Islet precursor cell (in vitro differentiated cells): ENCODE measurements at regions not wholly inside any gene's neighbourhood (a gene's known extent, or its start where the extent isn't known, plus 50 kb on each side); places are given as distances from the start of the nearest gene placed in this dataset.
"Not testable (repeated sequence)": the region's sequence is repeated elsewhere in the genome, so short reads cannot be mapped to it uniquely, and the experiment has no call there.

ENCODE experiments used
- DNase-seq: peaks from one replicate; pipeline ENCODE4 v3.0.0-alpha.2; 2018

- DNase-seq = no peak
These were observed 191.7 kb downstream of the S1PR1 start for GRCh38 chr1:101428562-101428961.

GRCh38 chr1:101431956-101432510 is 195.2 kb downstream of the S1PR1 start:
- no peak for DNase-seq

- DNase-seq = no peak
These were observed 199.2 kb downstream of the S1PR1 start for GRCh38 chr1:101435831-101436511.

- DNase-seq = no peak
These were observed 201.0 kb downstream of the S1PR1 start for GRCh38 chr1:101437800-101438199.

GRCh38 chr1:101438359-101438758 is 201.5 kb downstream of the S1PR1 start:
- DNase-seq = peak; percentile 42

- DNase-seq = peak; percentile 52
These were observed 203.7 kb downstream of the S1PR1 start for GRCh38 chr1:101440485-101440884.

GRCh38 chr1:101444381-101444780 is 207.6 kb downstream of the S1PR1 start:
- DNase-seq = no peak

GRCh38 chr1:101444873-101445618 is 208.2 kb downstream of the S1PR1 start:
- peak; percentile 65 for DNase-seq

GRCh38 chr1:101448018-101448417 is 211.2 kb downstream of the S1PR1 start:
- DNase-seq = no peak

- DNase-seq = not testable (repeated sequence)
These were observed 213.9 kb downstream of the S1PR1 start for GRCh38 chr1:101450691-101451090.

- DNase-seq = no peak
These were observed 215.1 kb downstream of the S1PR1 start for GRCh38 chr1:101451888-101452287.

GRCh38 chr1:101452825-101453224 is 216.0 kb downstream of the S1PR1 start:
- no peak for DNase-seq

GRCh38 chr1:101453844-101454243 is 217.0 kb downstream of the S1PR1 start:
- DNase-seq = no peak

- DNase-seq = no peak
These were observed 218.3 kb downstream of the S1PR1 start for GRCh38 chr1:101455166-101455565.

- no peak for DNase-seq
These were observed 223.9 kb downstream of the S1PR1 start for GRCh38 chr1:101460739-101461138.

- DNase-seq = no peak
These were observed 226.4 kb downstream of the S1PR1 start for GRCh38 chr1:101463195-101463594.

- DNase-seq = peak; percentile 54
These were observed 229.1 kb downstream of the S1PR1 start for GRCh38 chr1:101465941-101466340.

- DNase-seq = no peak
These were observed 237.3 kb downstream of the S1PR1 start for GRCh38 chr1:101474039-101474665.

GRCh38 chr1:101476541-101476940 is 239.7 kb downstream of the S1PR1 start:
- DNase-seq = no peak

GRCh38 chr1:101479945-101480344 is 243.1 kb downstream of the S1PR1 start:
- DNase-seq = no peak

GRCh38 chr1:101482306-101482705 is 245.5 kb downstream of the S1PR1 start:
- DNase-seq = peak; percentile 62

GRCh38 chr1:101483982-101484688 is 247.3 kb downstream of the S1PR1 start:
- no peak for DNase-seq
